ENCODE measurements at regions not wholly inside any gene's neighbourhood (a gene's known extent, or its start where the extent isn't known, plus 50 kb on each side); places are given as distances from the start of the nearest gene placed in this dataset.

DNA sequence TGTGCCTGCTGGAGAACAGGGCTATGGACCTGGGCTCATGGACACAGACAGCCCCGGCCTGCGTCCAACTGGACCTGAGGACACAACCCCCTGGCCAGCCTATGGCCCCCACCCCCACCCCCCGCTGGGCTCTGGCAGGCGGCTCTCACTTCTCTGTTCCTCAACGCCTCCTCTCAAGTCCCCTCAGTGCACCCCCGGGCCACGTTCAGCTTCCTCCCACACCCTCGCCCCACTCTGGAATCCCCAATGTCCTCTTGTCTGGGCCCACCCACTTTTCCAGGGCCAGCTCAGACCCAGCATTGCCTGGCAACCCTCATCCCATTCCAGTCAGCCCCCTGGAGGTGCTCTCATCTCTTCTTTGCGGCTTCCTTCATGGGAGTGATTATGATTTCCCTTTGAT is 130.2 kb upstream of the SPACA7 start:
- no peak for DNase-seq (ENCODE audit: low read depth)

DNA sequence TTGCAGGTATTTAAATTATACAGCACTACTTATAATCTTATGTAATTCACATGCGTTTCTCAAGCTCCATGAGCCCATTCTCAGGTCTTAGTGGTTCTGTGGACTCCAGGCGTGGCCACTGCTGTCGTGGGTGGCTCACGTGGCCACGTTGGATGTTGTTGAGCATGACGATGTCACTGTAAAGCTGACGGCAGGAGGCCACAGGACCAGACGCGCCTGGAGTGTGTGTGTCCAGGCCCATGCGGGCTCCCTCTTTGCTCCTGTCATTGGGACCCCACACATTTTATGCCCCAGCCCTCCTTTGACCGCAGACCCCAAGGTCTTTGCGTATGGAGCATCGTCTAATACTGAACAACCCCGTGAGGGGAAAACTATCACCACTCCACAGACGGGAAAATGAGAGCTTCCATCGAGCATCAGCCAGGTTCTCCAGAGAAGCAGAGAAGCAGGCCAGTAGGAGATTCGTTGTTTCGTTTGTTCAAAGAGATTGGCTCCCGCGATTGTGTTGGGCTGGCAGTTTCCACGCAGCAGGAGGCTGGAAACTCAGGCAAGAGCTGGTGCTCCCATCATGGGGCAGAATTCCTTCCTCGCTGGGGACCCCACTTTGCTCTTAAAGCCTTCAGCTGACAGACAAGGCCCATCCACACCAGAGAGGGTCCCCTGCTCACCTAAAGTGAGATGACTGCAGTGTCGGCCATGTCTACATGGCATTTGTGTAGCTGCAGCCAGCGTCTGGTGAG is 129.3 kb upstream of the SPACA7 start:
- DNase-seq (ENCODE audit: low read depth) = no peak

DNA sequence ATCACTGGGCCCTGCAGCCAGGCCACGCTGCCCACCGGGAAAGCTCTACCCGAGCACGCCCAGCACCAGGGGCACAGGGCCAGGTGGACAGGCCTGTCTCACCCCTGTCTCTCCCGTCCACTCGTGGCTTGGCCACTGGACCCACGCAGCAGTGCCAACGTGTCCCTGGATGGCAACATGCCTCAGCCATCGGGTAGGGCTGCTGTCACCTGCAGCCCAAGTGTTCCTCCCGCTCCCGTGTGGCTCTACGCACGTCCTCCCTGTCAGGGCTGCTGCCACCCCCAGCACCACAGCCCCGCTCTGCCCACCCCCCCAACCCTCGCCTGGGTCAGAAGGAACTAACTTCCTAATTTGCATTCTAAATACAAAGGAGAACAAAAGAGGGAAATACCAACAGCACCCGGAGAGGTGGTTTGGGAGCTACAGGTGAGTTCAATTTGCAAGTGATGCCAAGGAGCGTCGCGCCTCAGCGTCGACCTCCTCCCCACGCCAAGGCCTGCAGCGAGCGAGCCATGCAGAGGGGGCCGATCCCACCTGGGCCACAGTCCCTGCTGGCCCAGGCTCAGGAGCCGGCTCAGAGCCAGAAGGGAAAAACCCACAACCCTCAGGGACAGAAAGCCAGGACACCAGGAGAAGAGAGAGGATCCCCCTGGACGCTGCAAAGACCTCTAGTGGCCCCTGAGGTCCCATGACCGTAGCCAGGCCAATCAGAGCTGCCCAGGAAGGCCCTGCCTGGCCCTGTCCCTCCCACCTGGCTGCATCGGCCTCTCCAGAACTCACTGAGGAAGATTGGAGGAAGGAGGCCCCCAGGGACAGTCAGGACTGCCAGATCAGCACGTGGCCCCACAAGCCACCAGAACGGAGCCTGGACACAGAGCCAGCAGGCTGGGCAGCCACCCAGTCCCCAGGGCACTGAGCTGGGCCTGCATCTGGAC is 128.4 kb upstream of the SPACA7 start:
- DNase-seq (ENCODE audit: low read depth) = no peak

DNA sequence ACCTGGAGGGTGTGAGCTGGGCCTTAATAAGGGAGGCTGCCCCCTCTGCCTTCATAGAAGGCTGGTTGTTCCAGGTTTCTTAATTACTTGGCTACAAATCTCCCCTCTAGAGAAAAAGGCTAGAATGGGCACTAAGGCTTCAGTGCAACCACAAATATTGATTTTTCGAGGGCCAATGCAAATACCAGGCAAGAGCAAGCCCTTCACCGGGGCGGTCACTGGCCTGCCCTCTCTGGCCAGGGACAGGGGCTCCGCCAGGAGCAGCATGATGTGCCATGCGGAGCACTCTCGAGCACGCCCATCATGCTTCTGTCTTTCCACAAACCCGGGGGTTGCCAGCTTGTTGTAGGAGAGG is 127.8 kb upstream of the SPACA7 start:
- DNase-seq (ENCODE audit: low read depth) = no peak

DNA sequence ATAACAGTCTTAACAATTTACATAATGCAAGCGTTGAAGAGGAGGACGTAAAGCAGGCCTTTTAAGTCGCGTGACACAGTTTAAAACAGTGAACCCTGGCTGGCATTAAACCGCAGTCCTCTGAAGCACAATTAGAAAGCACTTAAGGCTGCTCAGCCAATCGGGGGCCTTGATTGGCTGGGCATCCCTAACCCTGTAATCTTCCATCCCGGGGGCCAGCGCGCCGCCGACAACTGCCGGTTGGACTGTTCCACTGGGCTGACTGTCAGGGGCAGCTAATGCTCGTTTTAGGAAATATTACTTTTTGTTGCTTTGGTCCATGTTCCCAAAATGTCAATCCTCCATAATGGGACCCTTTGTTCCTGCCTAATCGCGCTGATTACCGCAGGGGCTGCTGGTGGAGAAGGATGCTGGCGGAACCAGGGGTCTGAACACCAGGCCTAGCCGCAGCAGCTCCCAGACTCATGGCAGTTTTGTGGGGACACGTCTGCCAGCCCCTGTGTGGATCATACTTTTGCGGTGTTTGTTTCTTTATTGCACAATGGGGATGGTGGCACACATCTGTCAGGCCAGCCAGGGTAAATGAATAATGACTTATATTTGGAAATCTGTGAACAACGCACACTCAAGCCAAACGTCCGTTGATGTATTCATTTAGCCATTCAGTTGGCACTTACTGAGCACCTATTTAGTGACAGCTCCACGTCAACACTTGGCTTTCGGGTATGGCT is 127.1 kb upstream of the SPACA7 start:
- no peak for DNase-seq (ENCODE audit: low read depth)

DNA sequence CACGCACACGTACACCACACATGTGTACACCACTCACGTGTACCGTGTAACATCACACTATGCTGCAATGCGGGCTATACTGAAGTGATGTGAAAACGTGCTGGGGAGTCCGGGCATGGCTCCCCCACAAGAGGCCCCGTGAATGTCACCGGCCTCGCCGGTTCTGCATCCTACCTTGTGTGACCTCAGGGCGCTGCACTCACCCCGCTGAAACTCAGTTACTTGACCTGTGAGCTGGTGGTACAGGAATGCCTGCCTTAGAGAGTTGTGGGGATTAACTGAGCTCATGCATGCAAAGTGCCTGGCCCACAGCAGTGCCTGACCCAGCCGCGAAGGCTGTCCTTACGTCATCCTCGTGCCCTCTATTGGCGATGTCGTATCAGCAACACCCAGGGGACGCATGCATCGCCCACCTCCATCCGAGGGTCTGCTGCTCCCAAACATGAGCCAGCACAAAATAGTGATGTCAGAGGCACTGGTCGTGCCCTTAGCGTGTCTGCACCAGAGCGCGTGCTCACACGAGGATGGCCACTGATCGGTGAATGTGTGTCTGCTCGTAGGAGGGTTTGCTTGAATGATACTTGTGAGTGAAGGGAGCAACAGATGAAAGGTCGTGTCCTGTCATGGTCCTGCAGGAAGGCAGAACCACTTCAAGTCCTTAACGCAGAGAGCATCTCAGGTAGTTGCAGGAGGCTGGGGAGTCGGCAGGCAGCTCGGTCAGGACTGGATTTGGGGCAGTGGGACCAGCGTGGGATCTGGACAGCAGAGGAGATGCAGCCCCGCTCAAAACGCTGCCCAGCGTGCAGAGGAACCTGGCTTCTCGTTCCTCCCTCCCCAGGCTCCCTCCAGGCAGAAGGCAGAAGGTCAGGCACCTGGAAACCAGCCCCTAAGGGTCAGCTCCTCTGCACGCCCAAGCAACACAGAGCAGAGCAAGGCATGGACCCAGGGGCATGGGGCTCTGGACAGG is 126.2 kb upstream of the SPACA7 start:
- DNase-seq (ENCODE audit: low read depth) = no peak

DNA sequence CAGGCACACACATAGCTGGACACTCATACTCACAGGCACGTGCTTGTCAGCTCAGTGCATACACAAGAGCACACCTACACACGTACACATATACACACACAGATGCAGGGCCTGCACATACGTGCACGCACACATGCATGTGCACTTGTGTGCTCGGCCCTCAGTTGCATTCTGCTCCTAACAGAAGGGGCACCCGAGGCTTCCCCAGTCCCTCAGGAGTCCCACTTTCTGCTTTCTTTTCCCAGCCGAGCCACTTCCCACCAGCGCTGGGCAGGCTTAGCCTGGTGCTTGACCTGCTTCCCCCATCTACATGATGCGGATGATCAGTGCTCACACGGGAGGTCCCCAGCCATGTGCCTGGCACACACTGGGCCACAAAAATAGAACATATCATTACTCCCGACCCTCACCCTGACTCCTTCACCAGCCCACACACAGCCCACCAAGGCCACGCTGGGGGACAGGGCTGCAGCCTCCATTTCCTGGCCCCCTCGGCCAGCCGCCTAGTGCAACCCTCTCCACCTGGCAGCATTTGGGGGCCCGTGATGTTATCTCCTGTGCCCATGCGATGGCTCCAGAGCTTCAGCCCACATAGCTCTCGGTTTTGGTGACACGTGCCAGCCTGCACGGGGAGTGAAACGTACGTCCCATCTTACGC is 125.2 kb upstream of the SPACA7 start:
- no peak for DNase-seq (ENCODE audit: low read depth)

DNA sequence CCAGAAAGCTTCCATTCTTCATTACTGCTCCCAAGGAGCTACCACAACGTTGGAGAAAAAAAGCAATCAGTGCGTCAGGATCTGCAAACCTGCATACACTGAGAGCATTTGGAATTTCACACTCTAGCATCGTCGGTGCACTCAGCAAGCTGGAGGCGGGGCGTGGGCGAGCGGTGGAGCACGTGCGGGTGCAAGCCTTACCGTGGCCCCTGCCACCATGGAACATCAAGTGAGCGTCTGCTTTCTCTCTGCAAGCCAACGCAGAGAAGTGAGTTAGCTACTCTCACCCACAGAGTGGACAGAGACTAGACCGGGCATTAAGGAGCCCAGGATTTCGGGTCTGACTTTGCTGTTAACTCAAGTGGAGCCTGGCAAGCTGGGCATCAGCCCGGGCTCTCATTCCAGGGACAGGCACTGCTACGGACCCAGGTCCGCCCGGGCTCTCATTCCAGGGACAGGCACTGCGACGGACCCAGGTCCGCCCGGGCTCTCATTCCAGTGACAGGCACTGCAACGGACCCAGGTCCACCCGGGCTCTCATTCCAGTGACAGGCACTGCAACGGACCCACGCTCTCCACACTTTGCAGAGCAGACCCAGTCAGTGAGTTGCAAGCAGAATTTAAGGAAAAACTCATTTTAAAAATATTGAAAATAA is 124.1 kb upstream of the SPACA7 start:
- no peak for DNase-seq (ENCODE audit: low read depth)

DNA sequence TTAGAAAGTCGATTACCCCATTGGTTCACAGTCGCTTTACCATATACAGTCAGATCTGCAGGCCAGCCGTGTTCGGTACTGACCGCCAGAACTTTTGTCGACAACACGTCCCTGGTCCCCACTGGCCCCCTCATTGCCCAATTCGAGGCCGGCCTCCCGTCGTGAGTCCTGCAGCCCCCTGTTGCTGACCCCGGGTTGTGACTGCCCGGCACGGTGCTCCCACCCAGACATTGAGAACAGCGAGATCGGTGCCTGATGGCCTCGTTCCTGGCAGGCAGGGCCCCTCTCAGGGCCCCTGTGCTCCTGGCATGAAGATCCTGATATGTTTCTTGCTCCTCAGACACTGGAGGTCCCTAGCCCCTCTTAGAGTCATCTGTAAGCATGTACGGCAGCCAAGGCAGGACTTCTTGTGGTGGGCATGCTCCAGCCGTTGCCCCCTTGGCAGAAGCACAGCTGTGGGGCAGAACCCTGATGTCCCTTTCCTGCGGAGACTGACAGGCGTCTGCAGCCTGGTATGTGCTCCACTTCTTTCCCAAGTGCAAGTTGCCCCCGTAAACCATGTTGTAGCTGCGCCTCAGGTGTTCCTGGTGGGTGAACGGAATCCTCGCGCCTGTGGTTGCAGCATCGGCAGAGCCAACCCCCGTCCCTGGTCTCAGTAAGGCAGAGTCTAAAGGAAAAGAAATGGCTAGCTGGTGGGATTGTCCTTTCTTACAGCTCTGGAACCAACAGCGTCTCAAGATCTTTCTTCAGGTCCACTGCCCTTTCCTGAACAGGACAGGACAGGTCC is 123.2 kb upstream of the SPACA7 start:
- DNase-seq (ENCODE audit: low read depth) = no peak

DNA sequence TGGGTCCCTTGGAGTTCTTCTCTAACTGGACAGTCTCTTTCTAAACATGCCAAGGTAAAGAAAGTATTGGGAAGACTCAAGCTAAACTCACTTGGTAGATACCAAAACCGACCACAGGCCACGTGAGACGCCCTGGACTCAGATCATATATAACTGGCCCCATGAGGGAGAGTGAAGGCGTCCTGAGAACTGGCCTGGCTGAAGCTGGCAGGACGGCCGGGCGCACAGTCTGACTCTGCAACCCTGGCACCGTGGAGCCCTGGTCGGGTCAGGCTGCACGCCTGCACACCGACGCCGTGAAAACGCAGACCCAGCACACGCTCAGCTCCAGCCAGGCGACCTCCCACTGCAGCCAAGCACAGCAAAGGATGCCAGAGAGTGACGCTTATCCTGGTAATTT is 122.5 kb upstream of the SPACA7 start:
- DNase-seq (ENCODE audit: low read depth) = no peak

DNA sequence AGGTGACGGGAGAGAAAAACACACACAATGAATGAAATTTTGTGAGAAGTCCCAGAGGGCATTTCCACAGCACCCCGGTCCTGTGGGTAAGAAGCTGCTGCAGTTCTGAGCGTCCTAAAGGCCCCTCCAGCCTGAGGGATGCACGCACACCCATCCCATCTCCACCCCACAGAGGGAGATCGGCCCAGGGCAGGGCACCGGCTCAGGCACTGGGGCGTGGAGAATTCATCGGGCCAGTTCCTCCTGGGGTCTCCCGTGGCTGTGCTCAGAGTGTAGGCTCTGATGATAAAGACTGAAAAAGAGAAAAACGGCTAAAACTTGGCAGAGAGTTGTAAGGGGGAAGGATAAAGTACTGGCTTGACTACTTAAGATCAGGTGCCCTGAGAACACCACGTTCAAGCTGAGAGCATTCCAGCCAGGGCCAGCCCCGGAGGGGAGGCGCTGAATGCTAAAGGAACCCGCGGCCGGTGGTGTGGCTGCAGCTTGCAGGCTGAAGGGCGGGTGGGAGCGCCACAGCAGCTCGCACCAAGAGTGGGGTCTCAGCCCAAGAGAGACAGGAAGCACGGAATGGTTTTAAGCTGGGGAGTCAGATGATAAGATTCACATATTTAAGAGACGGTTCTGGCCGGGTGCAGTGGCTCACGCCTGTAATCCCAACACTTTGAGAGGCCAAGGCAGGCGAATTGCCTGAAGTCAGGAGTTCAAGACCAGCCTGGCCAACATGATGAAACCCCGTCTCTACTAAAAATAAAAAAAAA is 121.9 kb upstream of the SPACA7 start:
- DNase-seq (ENCODE audit: low read depth) = no peak

DNA sequence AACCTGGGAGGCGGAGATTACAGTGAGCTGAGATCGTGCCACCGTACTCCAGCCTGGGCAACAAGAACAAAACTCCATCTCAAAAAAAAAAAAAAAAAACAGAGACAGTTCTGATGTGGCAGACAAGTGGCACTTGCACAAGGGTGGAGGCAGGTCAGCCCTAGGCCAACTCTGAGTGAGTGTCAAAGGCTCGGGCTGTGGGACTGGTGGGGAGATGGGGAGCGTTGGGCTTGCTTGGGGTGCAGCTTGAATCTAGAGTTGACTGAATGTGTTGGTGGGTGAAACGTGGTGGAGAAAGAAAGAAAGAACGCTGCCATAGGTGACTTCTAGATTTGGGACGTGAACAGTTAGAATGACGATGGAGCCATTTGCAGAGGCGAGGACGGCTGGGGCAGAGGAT is 121.3 kb upstream of the SPACA7 start:
- no peak for DNase-seq (ENCODE audit: low read depth)

DNA sequence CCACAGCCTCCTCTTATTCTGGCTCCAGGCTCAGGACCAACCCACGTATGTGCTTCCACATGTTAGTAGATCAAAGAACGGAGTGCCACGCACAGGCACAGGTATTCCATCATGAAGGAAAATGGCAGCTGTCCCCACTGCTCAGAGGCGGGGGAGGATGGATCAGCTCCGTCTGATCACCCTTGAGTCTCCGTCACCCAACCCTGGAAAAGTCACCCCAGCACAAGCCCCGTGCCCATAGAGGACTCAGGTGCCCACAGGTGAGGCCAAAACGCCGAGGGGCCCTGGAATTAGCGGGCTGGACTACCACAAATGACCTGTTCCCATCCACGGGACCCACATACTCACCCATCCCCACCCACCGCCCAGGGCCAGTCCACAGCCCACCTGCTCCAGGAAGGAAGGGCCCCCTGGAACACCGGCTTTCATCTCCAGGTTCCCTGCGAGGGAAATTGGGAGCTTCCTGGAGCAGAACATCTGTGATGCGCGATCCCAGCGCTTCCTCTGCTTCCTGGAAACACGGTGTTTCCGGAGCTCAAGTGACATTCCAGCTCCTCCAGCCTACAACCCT is 120.5 kb upstream of the SPACA7 start:
- no peak for DNase-seq (ENCODE audit: low read depth)

DNA sequence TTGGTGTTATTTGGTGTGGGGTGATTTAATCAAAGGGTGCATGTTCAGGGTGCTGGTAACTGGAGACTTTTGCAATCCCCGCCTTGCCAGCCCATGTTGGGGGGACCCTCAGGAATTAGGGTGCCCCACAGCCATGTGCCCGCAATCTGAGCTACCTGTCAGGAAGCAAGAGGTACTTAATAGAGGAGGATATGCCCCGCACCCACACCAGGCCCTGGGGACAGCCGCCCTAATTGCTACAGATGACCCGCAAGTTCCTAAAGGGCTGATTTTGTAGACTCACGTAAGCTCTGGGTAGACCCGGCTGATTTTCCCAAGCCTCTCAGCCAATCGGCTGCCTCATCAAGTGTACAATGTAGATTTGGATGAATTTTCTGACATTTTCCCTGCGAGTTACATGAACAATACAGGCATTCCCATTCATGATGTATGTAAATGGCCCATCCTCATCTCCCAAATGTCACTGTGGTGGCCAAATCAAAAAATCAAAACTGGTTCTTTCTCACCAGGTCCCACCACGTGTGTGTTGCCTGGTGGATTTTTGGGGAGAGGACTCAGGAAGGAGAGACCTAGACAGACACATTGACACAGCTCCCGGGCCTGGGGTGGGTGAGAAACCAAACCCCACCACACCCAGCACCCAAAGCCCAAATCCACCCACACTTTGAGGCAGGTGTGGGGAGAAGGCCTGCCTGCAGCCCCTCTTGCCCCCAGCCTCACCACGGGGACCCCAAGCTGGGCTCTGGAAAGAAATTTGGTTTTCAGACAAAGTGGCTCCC is 119.2 kb upstream of the SPACA7 start:
- DNase-seq (ENCODE audit: low read depth) = no peak

DNA sequence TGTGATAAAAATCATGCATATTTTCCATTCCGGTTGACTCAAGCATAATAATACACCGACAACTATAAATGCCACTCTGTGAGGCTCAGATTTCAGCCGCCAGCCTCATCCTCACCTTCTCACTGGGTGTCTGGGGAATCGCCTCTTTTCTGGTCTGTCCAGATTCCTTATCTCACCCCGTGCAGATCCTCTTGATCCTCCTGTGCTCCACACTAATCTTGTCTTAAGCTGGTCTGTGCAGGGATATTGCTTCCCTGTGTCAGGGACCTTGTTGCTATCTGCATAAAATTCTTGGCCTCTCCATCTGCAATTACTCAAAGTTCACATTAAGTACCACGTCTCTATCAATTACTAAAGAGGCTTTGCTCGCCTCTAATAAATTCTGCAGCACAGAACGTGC is 116.6 kb upstream of the SPACA7 start:
- no peak for DNase-seq (ENCODE audit: low read depth)

DNA sequence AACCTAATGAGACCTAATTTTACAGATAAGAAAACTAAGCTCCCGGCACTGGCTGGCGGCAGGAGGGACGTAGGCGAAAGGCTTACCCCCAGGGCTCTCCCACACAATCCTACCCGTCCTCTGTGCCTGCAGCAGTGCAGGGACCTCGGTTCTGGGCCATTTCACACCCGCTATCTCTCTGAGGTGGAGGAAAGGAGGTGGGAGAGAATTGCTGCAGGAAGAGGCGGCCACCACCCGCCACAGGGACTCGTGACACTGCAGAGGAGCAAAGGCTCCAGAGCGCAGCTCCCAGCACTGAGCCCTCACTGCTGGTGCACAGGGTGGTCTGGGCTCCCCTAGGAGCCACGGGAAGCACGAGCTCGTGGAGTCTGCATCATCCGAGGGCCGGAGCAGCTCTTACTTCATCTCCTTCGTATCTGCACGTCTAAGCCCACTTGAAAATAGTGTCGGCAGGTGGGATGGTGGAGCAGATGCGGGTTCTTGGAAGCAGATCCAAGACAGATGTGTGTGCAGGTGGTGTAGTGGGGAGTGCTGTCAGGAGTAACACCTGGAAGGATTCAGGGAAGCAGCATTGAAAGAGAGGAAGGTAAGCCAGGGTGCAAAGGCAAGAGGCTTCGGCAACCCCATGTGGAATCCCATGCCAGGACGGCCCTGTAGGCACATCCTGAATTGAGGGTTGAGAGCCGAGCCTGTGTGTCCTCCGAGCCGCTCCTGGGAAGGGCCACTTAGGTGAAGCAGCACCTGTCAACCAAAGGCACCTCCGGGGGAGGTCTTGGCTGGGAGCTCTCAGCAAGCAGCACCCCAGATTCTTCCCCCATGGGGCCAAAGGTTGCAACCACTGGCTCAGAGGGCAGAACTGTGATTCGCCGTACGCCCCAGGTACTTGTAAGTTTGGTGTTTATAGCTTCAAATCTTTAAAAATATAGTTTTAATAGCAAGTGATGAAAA is 115.8 kb upstream of the SPACA7 start:
- no peak for DNase-seq (ENCODE audit: low read depth)

Data from RPMI7951 (cell line).